IMR-90 (cell line): ENCODE measurements at regions not wholly inside any gene's neighbourhood (a gene's known extent, or its start where the extent isn't known, plus 50 kb on each side); places are given as distances from the start of the nearest gene placed in this dataset.

Experiments used
- ATAC-seq: fragments of 200-7000 bp; cut with Tn5 transposase; 2 replicates; pipeline ENCODE4 v1.9.1; 2020; ENCODE audit warnings: low read depth, mild to moderate bottlenecking, moderate library complexity
- BruUV-seq: library from RNA; stranded (reverse); fragments of 400-500 nt; replicated peaks from 2 replicates; lab custom pipeline; 2021; lab: Mats Ljungman, UMichigan
- CTCF ChIA-PET: fragments of 300-600 bp; formaldehyde crosslinking; extraction: SDS; loops from one replicate; lab custom pipeline; 2021; ENCODE audit warnings: antibody characterized with exemption; lab: Yijun Ruan, JAX
- POLR2A ChIA-PET: fragments of 300-600 bp; sonication (Branson Sonifier 250); formaldehyde crosslinking; loops from one replicate; lab custom pipeline; 2022; ENCODE audit warnings: antibody characterized with exemption; ENCODE audit not compliant: unreplicated experiment; lab: Charles Lee
- DNase-seq: peaks from one replicate; pipeline ENCODE4 v3.0.0; 2013
- H2AFZ ChIP-seq: replicated peaks from 2 replicates; pipeline ENCODE3; 2013; ENCODE audit warnings: low read length, mild to moderate bottlenecking; ENCODE audit not compliant: poor library complexity
- H2AK5ac ChIP-seq: 2 replicates; pipeline ENCODE4 v1.6.1; 2013; ENCODE audit warnings: low read depth, low read length, inconsistent platforms
- H2AK9ac ChIP-seq: replicated peaks from 2 replicates; pipeline ENCODE3; 2013; ENCODE audit warnings: mild to moderate bottlenecking, low read depth, low read length, moderate library complexity; ENCODE audit not compliant: poor library complexity
- H2BK120ac ChIP-seq: 2 replicates; pipeline ENCODE4 v1.6.1; 2013; ENCODE audit warnings: low read depth, low read length, inconsistent platforms
- H2BK15ac ChIP-seq: 3 replicates; pipeline ENCODE4 v1.6.1; 2013; ENCODE audit warnings: low read depth, low read length, inconsistent platforms
- H2BK20ac ChIP-seq: 2 replicates; pipeline ENCODE4 v1.6.1; 2013; ENCODE audit warnings: low read depth, mild to moderate bottlenecking, inconsistent platforms, low read length, moderate library complexity
- H2BK5ac ChIP-seq: 2 replicates; pipeline ENCODE4 v1.6.1; 2013; ENCODE audit warnings: mild to moderate bottlenecking, low read depth, low read length, inconsistent platforms; ENCODE audit not compliant: poor library complexity, severe bottlenecking
- H3K14ac ChIP-seq: replicated peaks from 2 replicates; pipeline ENCODE4 v1.6.1; 2013; ENCODE audit warnings: low read depth, low read length, inconsistent platforms
- H3K18ac ChIP-seq: 2 replicates; pipeline ENCODE4 v1.6.1; 2013; ENCODE audit warnings: low read depth, low read length, control low read depth
- H3K23ac ChIP-seq: 2 replicates; pipeline ENCODE4 v1.6.1; 2013; ENCODE audit warnings: low read depth, low read length, inconsistent platforms
- H3K27ac ChIP-seq: 2 replicates; pipeline ENCODE4 v1.5.1; 2013; ENCODE audit warnings: mild to moderate bottlenecking, control low read depth, low read length; ENCODE audit not compliant: insufficient read depth
- H3K27me3 ChIP-seq: 2 replicates; pipeline ENCODE4 v1.6.1; 2013; ENCODE audit warnings: low read length; ENCODE audit not compliant: control insufficient read depth, insufficient read depth
- H3K36me3 ChIP-seq: 2 replicates; pipeline ENCODE4 v1.6.1; 2013; ENCODE audit warnings: low read length, mixed read lengths; ENCODE audit not compliant: control insufficient read depth, insufficient read depth
- H3K4ac ChIP-seq: 2 replicates; pipeline ENCODE4 v1.6.1; 2013; ENCODE audit warnings: low read depth, low read length, inconsistent platforms
- H3K4me1 ChIP-seq: 2 replicates; pipeline ENCODE4 v1.6.1; 2013; ENCODE audit warnings: low read length, mixed read lengths; ENCODE audit not compliant: control insufficient read depth, insufficient read depth
- H3K4me2 ChIP-seq: 2 replicates; pipeline ENCODE4 v1.6.1; 2013; ENCODE audit warnings: low read depth, mild to moderate bottlenecking, control low read depth, low read length, moderate library complexity
- H3K4me3 ChIP-seq: 2 replicates; pipeline ENCODE4 v1.5.1; 2013; ENCODE audit warnings: low read depth, mild to moderate bottlenecking, control low read depth, low read length, moderate library complexity; ENCODE audit not compliant: insufficient read depth
- H3K56ac ChIP-seq: 2 replicates; pipeline ENCODE4 v1.6.1; 2013; ENCODE audit warnings: low read length, inconsistent platforms; ENCODE audit not compliant: insufficient read depth; ENCODE audit errors: extremely low read depth
- H3K79me1 ChIP-seq, 2 experiments: 2 replicates each; pipeline ENCODE4 v1.6.1; 2013; ENCODE audit warnings: low read length in 2 of 2, inconsistent platforms in 1 of 2, low read depth in 1 of 2
- H3K9ac ChIP-seq: 2 replicates; pipeline ENCODE4 v1.6.1; 2013; ENCODE audit warnings: low read depth, low read length, control low read depth
- H3K9me1 ChIP-seq: 2 replicates; pipeline ENCODE4 v1.6.1; 2013; ENCODE audit warnings: low read length, inconsistent platforms; ENCODE audit not compliant: insufficient read depth
- H3K9me3 ChIP-seq: 2 replicates; pipeline ENCODE4 v1.6.1; 2013; ENCODE audit warnings: low read length; ENCODE audit not compliant: control insufficient read depth, insufficient read depth
- H4K20me1 ChIP-seq: 2 replicates; pipeline ENCODE4 v1.6.1; 2013; ENCODE audit warnings: low read length, inconsistent platforms; ENCODE audit not compliant: insufficient read depth
- H4K5ac ChIP-seq: 2 replicates; pipeline ENCODE4 v1.6.1; 2013; ENCODE audit warnings: mild to moderate bottlenecking, low read depth, low read length, control low read depth
- H4K8ac ChIP-seq, 2 experiments: 2 replicates each; pipeline ENCODE4 v1.6.1; 2013; ENCODE audit warnings: low read depth in 2 of 2, low read length in 2 of 2, control low read depth in 1 of 2, inconsistent platforms in 1 of 2
- H4K91ac ChIP-seq: 2 replicates; pipeline ENCODE4 v1.6.1; 2013; ENCODE audit warnings: low read depth, low read length, inconsistent platforms; ENCODE audit not compliant: insufficient read depth
- BHLHE40 ChIP-seq: fragments of 150-350 bp; IDR thresholded peaks from 2 replicates; pipeline ENCODE4 v1.6.1; 2016; ENCODE audit warnings: mild to moderate bottlenecking, low read depth, low read length
- CEBPB ChIP-seq: IDR thresholded peaks from 2 replicates; pipeline ENCODE4 v1.6.1; 2012; ENCODE audit warnings: low read depth, low read length, improper control_type of control experiment
- CTCF ChIP-seq: conservative IDR thresholded peaks from 2 replicates; pipeline ENCODE4 v1.5.1; 2012; ENCODE audit warnings: mild to moderate bottlenecking, low read depth, low read length, improper control_type of control experiment
- ELK1 ChIP-seq: fragments of 150-350 bp; IDR thresholded peaks from 2 replicates; pipeline ENCODE4 v1.6.1; 2016; ENCODE audit warnings: low read depth, mild to moderate bottlenecking, low read length, moderate library complexity, borderline replicate concordance
- FOS ChIP-seq: fragments of 150-350 bp; IDR thresholded peaks from 2 replicates; pipeline ENCODE4 v1.6.1; 2016; ENCODE audit warnings: low read depth, low read length
- MAFK ChIP-seq: IDR thresholded peaks from 2 replicates; pipeline ENCODE4 v1.6.1; 2012; ENCODE audit warnings: low read depth, low read length, improper control_type of control experiment
- MAZ ChIP-seq: IDR thresholded peaks from 2 replicates; pipeline ENCODE4 v1.6.1; 2012; ENCODE audit warnings: low read depth, mild to moderate bottlenecking, low read length, improper control_type of control experiment, moderate library complexity, borderline replicate concordance
- MXI1 ChIP-seq: IDR thresholded peaks from 2 replicates; pipeline ENCODE4 v1.6.1; 2012; ENCODE audit warnings: low read depth, mild to moderate bottlenecking, low read length, moderate library complexity, borderline replicate concordance
- NFE2L2 ChIP-seq: fragments of 150-350 bp; IDR thresholded peaks from 2 replicates; pipeline ENCODE4 v1.6.1; 2016; ENCODE audit warnings: low read depth, mild to moderate bottlenecking, low read length
- POLR2A ChIP-seq: IDR thresholded peaks from 2 replicates; pipeline ENCODE4 v1.6.1; 2012; ENCODE audit warnings: mild to moderate bottlenecking, low read depth, low read length
- RAD21 ChIP-seq: IDR thresholded peaks from 2 replicates; pipeline ENCODE4 v1.6.1; 2012; ENCODE audit warnings: low read length, improper control_type of control experiment
- RCOR1 ChIP-seq: IDR thresholded peaks from 2 replicates; pipeline ENCODE4 v1.6.1; 2012; ENCODE audit warnings: mild to moderate bottlenecking, low read length, improper control_type of control experiment; ENCODE audit not compliant: insufficient replicate concordance
- SMC3 ChIP-seq: fragments of 150-350 bp; IDR thresholded peaks from 2 replicates; pipeline ENCODE4 v1.6.1; 2016; ENCODE audit warnings: low read depth, mild to moderate bottlenecking, antibody characterized with exemption, low read length, moderate library complexity
- USF2 ChIP-seq: fragments of 150-350 bp; IDR thresholded peaks from 2 replicates; pipeline ENCODE4 v1.6.1; 2017; ENCODE audit warnings: mild to moderate bottlenecking, antibody characterized with exemption, low read length, low read depth
- WGBS, 2 experiments: methylation state at CpG; one replicate each; pipeline versions ENCODE4 v1.1.5 to v1.1.7; 2013; ENCODE audit warnings: missing lambda C conversion rate in 2 of 2; ENCODE audit not compliant: insufficient read length in 1 of 2; ENCODE audit errors: extremely low coverage in 2 of 2; 5-methylcytosine and 5-hydroxymethylcytosine counted together
- dilution Hi-C: fragments of 300-500 bp; cut with HindIII; formaldehyde crosslinking; loops from one replicate; pipeline ENCODE4 v1.14.3; 2018; ENCODE audit warnings: low sequenced_read_pairs; ENCODE audit not compliant: unreplicated experiment
- in situ Hi-C: fragments of 300-500 bp; cut with MboI; formaldehyde crosslinking; loops from 3 replicates; pipeline ENCODE4 v1.14.3; 2019; ENCODE audit warnings: low sequenced_read_pairs, inconsistent platforms, mixed read lengths
- intact Hi-C: fragments of 100-400 bp; cut with micrococcal nuclease; formaldehyde crosslinking; loops from 2 replicates; pipeline ENCODE4 v1.10.0; 2022

GRCh38 chr17:36791150-36791941, 145.9 kb upstream of the LHX1 start:
- no peak overlapping the region for H3K56ac ChIP-seq
- no peak overlapping the region for H3K27ac ChIP-seq
- H2AFZ ChIP-seq, result peak overlapping the region; percentile 21
- DNase-seq (no peak), ATAC-seq (no peak)
- H3K4me2 ChIP-seq, result no peak overlapping the region
- H2AK9ac ChIP-seq, result no peak overlapping the region
- CTCF ChIA-PET, result no interaction called here
- intact Hi-C loops (no loop called here), in situ Hi-C loops (no loop called here), dilution Hi-C loops (no loop called here)
- no peak overlapping the region for H3K9ac ChIP-seq
- TF ChIP-seq CEBPB, result no peak
- TF ChIP-seq RAD21, result no peak
- TF ChIP-seq ELK1, result no peak
- TF ChIP-seq MXI1, result no peak
- TF ChIP-seq MAFK, result no peak
- no peak for TF ChIP-seq CTCF
- no peak for TF ChIP-seq FOS
- TF ChIP-seq POLR2A, result no peak
- no peak for TF ChIP-seq MAZ
- TF ChIP-seq BHLHE40, result no peak
- TF ChIP-seq NFE2L2, result no peak
- no peak for TF ChIP-seq SMC3
- TF ChIP-seq USF2, result no peak
- TF ChIP-seq RCOR1, result no peak
- H3K36me3 ChIP-seq, result no peaks in the 10 kb centered on the region
- H4K91ac ChIP-seq, result no peak overlapping the region
- H3K79me1 ChIP-seq, result no peaks in the 10 kb centered on the region
- H3K4ac ChIP-seq, result no peak overlapping the region
- no peak overlapping the region for H3K14ac ChIP-seq
- no peaks in the 10 kb centered on the region for H3K9me1 ChIP-seq
- H2AK5ac ChIP-seq, result no peak overlapping the region
- H3K18ac ChIP-seq, result no peak overlapping the region
- no peak overlapping the region for H3K4me3 ChIP-seq
- H2BK5ac ChIP-seq, result no peak overlapping the region
- no peak overlapping the region for H2BK120ac ChIP-seq
- no peaks in the 10 kb centered on the region for H3K4me1 ChIP-seq
- no TSS peak for BruUV-seq
- H4K20me1 ChIP-seq, result no peaks in the 10 kb centered on the region
- no peaks in the 10 kb centered on the region for H3K9me3 ChIP-seq
- POLR2A ChIA-PET, result no interaction called here
- H4K5ac ChIP-seq, result no peak overlapping the region
- no peak overlapping the region for H4K8ac ChIP-seq
- no peak overlapping the region for H2BK20ac ChIP-seq
- WGBS, 2 experiments, result 6% methylated on average over 2 of the region's 7 CpGs; no CpG with 5 or more reads in 1 of the 2 experiments
- H3K23ac ChIP-seq, result no peak overlapping the region
- peaks cover 25% of the 10 kb centered on the region for H3K27me3 ChIP-seq
- H2BK15ac ChIP-seq, result no peak overlapping the region
